SK-N-MC (cell line): ENCODE measurements at regions not wholly inside any gene's neighbourhood (a gene's known extent, or its start where the extent isn't known, plus 50 kb on each side); places are given as distances from the start of the nearest gene placed in this dataset.

Experiments
- EZH2 ChIP-seq: fragments of 200-600 bp; sonication (generic); IDR thresholded peaks from one replicate; pipeline ENCODE4 v1.6.1; 2017; ENCODE audit warnings: antibody characterized with exemption
- POLR2AphosphoS5 ChIP-seq: IDR thresholded peaks from 2 replicates; pipeline ENCODE4 v1.6.1; 2012; ENCODE audit warnings: mild to moderate bottlenecking, low read depth, low read length, borderline replicate concordance

- no peak for TF ChIP-seq EZH2
- TF ChIP-seq POLR2AphosphoS5, result no peak
Observed at GRCh38 chr4:189826657-189827056, 114.0 kb upstream of the FRG1 start.
